Activated T-helper 1 cell treated with anti-CD3 and anti-CD28 coated beads, Interleukin-12 subunit alpha, Interleukin-12 subunit beta, Interleukin-2, Interleukin-4 antibody, amounts not matched to agents 30 ng/mL and 10 ng/mL and 1 ng/mL, durations not matched to agents 14 hours and 24 hours and 36 hours (primary cell): ENCODE measurements at regions not wholly inside any gene's neighbourhood (a gene's known extent, or its start where the extent isn't known, plus 50 kb on each side); places are given as distances from the start of the nearest gene placed in this dataset.

ENCODE experiments used
- DNase-seq: peaks from one replicate; pipeline ENCODE4 v3.0.0; 2021; ENCODE audit warnings: low spot score
- H3K27ac Mint-ChIP-seq: one replicate; pipeline ENCODE4 v1.8.0; 2021; ENCODE audit warnings: mild to moderate bottlenecking, mixed read lengths
- H3K27me3 Mint-ChIP-seq: one replicate; pipeline ENCODE4 v1.8.0; 2022; ENCODE audit warnings: mild to moderate bottlenecking, moderate library complexity, mixed read lengths; ENCODE audit not compliant: insufficient read depth
- H3K36me3 Mint-ChIP-seq: one replicate; pipeline ENCODE4 v1.8.0; 2021; ENCODE audit warnings: low read depth, mixed read lengths
- H3K4me1 Mint-ChIP-seq: one replicate; pipeline ENCODE4 v1.8.0; 2021; ENCODE audit warnings: low read depth, mixed read lengths
- H3K4me3 Mint-ChIP-seq: one replicate; pipeline ENCODE4 v1.8.0; 2021; ENCODE audit warnings: mild to moderate bottlenecking, moderate library complexity, mixed read lengths
- H3K9me3 Mint-ChIP-seq: one replicate; pipeline ENCODE4 v1.8.0; 2021; ENCODE audit warnings: mixed read lengths
- intact Hi-C: fragments of 100-400 bp; cut with micrococcal nuclease; formaldehyde crosslinking; loops from one replicate; pipeline ENCODE4 v1.15.1; 2024

- no peaks in the 10 kb centered on the region for H3K36me3 Mint-ChIP-seq
- no peak for DNase-seq
- no peaks in the 10 kb centered on the region for H3K9me3 Mint-ChIP-seq
- H3K27ac Mint-ChIP-seq, result no peak overlapping the region
- H3K27me3 Mint-ChIP-seq, result peaks cover 1% of the 10 kb centered on the region
- H3K4me3 Mint-ChIP-seq, result no peak overlapping the region
- no peaks in the 10 kb centered on the region for H3K4me1 Mint-ChIP-seq
- intact Hi-C loops, result no loop called here
These were observed 162.9 kb downstream of the ENGASE start for GRCh38 chr17:79237448-79238053.

- H3K36me3 Mint-ChIP-seq, result no peaks in the 10 kb centered on the region
- intact Hi-C loops, result no loop called here
- H3K9me3 Mint-ChIP-seq, result no peaks in the 10 kb centered on the region
- no peak overlapping the region for H3K4me3 Mint-ChIP-seq
- no peaks in the 10 kb centered on the region for H3K4me1 Mint-ChIP-seq
- H3K27ac Mint-ChIP-seq, result no peak overlapping the region
- no peak for DNase-seq
- H3K27me3 Mint-ChIP-seq, result peaks cover 3% of the 10 kb centered on the region
These were observed 161.2 kb downstream of the ENGASE start for GRCh38 chr17:79235808-79236207.

- intact Hi-C loops, result no loop called here
- DNase-seq, result no peak
- H3K4me3 Mint-ChIP-seq, result no peak overlapping the region
- no peaks in the 10 kb centered on the region for H3K9me3 Mint-ChIP-seq
- H3K36me3 Mint-ChIP-seq, result no peaks in the 10 kb centered on the region
- no peak overlapping the region for H3K27ac Mint-ChIP-seq
- no peaks in the 10 kb centered on the region for H3K4me1 Mint-ChIP-seq
- peaks cover 1% of the 10 kb centered on the region for H3K27me3 Mint-ChIP-seq
These were observed 159.4 kb downstream of the ENGASE start for GRCh38 chr17:79233916-79234551.

- no peak for DNase-seq
- H3K4me3 Mint-ChIP-seq, result no peak overlapping the region
- intact Hi-C loops, result no loop called here
- H3K4me1 Mint-ChIP-seq, result no peaks in the 10 kb centered on the region
- H3K27ac Mint-ChIP-seq, result no peak overlapping the region
- H3K27me3 Mint-ChIP-seq, result peaks cover 1% of the 10 kb centered on the region
- H3K9me3 Mint-ChIP-seq, result no peaks in the 10 kb centered on the region
- H3K36me3 Mint-ChIP-seq, result no peaks in the 10 kb centered on the region
These were observed 158.3 kb downstream of the ENGASE start for GRCh38 chr17:79232957-79233356.

- H3K9me3 Mint-ChIP-seq, result no peaks in the 10 kb centered on the region
- H3K36me3 Mint-ChIP-seq, result no peaks in the 10 kb centered on the region
- no peaks in the 10 kb centered on the region for H3K4me1 Mint-ChIP-seq
- DNase-seq, result no peak
- no peak overlapping the region for H3K27ac Mint-ChIP-seq
- intact Hi-C loops, result no loop called here
- H3K27me3 Mint-ChIP-seq, result peaks cover 1% of the 10 kb centered on the region
- H3K4me3 Mint-ChIP-seq, result no peak overlapping the region
These were observed 157.2 kb downstream of the ENGASE start for GRCh38 chr17:79231766-79232287.

- no peak overlapping the region for H3K4me3 Mint-ChIP-seq
- H3K36me3 Mint-ChIP-seq, result no peaks in the 10 kb centered on the region
- H3K9me3 Mint-ChIP-seq, result no peaks in the 10 kb centered on the region
- H3K4me1 Mint-ChIP-seq, result no peaks in the 10 kb centered on the region
- H3K27ac Mint-ChIP-seq, result no peak overlapping the region
- no peak for DNase-seq
- H3K27me3 Mint-ChIP-seq, result peaks cover 1% of the 10 kb centered on the region
- intact Hi-C loops, result no loop called here
These were observed 156.0 kb downstream of the ENGASE start for GRCh38 chr17:79230576-79230975.

- no peak overlapping the region for H3K27ac Mint-ChIP-seq
- H3K27me3 Mint-ChIP-seq, result peaks cover 8% of the 10 kb centered on the region
- no peak overlapping the region for H3K4me3 Mint-ChIP-seq
- H3K4me1 Mint-ChIP-seq, result no peaks in the 10 kb centered on the region
- intact Hi-C loops, result no loop called here
- H3K9me3 Mint-ChIP-seq, result no peaks in the 10 kb centered on the region
- DNase-seq, result no peak
- H3K36me3 Mint-ChIP-seq, result no peaks in the 10 kb centered on the region
These were observed 151.4 kb downstream of the ENGASE start for GRCh38 chr17:79226037-79226436.

GRCh38 chr17:79224903-79225302, 150.3 kb downstream of the ENGASE start:
- Mint-ChIP-seq H3K36me3 (no peaks in the 10 kb centered on the region), H3K4me3 (no peak overlapping the region), H3K9me3 (no peaks in the 10 kb centered on the region), H3K27me3 (peaks cover 16% of the 10 kb centered on the region), H3K4me1 (peaks cover 4% of the 10 kb centered on the region), H3K27ac (no peak overlapping the region)
- no peak for DNase-seq
- intact Hi-C loops, result no loop called here

- Mint-ChIP-seq H3K9me3 (no peaks in the 10 kb centered on the region), H3K4me3 (no peak overlapping the region), H3K36me3 (no peaks in the 10 kb centered on the region), H3K27ac (no peak overlapping the region), H3K27me3 (peaks cover 16% of the 10 kb centered on the region), H3K4me1 (peaks cover 4% of the 10 kb centered on the region)
- DNase-seq, result no peak
- intact Hi-C loops, result no loop called here
These were observed 149.9 kb downstream of the ENGASE start for GRCh38 chr17:79224476-79224875.

- no peaks in the 10 kb centered on the region for H3K36me3 Mint-ChIP-seq
- no peak for DNase-seq
- H3K27ac Mint-ChIP-seq, result no peak overlapping the region
- intact Hi-C loops, result no loop called here
- no peaks in the 10 kb centered on the region for H3K9me3 Mint-ChIP-seq
- H3K27me3 Mint-ChIP-seq, result peaks cover 16% of the 10 kb centered on the region
- peaks cover 4% of the 10 kb centered on the region for H3K4me1 Mint-ChIP-seq
- H3K4me3 Mint-ChIP-seq, result no peak overlapping the region
These were observed 149.3 kb downstream of the ENGASE start for GRCh38 chr17:79223953-79224352.

- DNase-seq, result no peak
- Mint-ChIP-seq H3K9me3 (no peaks in the 10 kb centered on the region), H3K27me3 (peaks cover 16% of the 10 kb centered on the region), H3K4me1 (peaks cover 4% of the 10 kb centered on the region), H3K27ac (no peak overlapping the region), H3K36me3 (no peaks in the 10 kb centered on the region), H3K4me3 (no peak overlapping the region)
- intact Hi-C loops, result no loop called here
These were observed 148.8 kb downstream of the ENGASE start for GRCh38 chr17:79223471-79223870.

- Mint-ChIP-seq H3K27ac (no peak overlapping the region), H3K4me1 (peaks cover 4% of the 10 kb centered on the region), H3K9me3 (no peaks in the 10 kb centered on the region), H3K4me3 (no peak overlapping the region), H3K27me3 (peaks cover 16% of the 10 kb centered on the region), H3K36me3 (no peaks in the 10 kb centered on the region)
- no peak for DNase-seq
- intact Hi-C loops, result no loop called here
These were observed 147.0 kb downstream of the ENGASE start for GRCh38 chr17:79221597-79221996.

GRCh38 chr17:79220713-79221291, 146.2 kb downstream of the ENGASE start:
- Mint-ChIP-seq H3K4me3 (no peak overlapping the region), H3K4me1 (peaks cover 4% of the 10 kb centered on the region)

More at GRCh38 chr17:79220713-79221291, 146.2 kb downstream of the ENGASE start:
- intact Hi-C loops, result no loop called here
- Mint-ChIP-seq H3K36me3 (no peaks in the 10 kb centered on the region), H3K9me3 (no peaks in the 10 kb centered on the region), H3K27me3 (peaks cover 16% of the 10 kb centered on the region), H3K27ac (no peak overlapping the region)
- no peak for DNase-seq
